Activated naive CD8-positive, alpha-beta T cell treated with anti-CD3 and anti-CD28 coated beads, Interleukin-2, amount 50 U/mL, for 24 hours (primary cell): ENCODE measurements at regions not wholly inside any gene's neighbourhood (a gene's known extent, or its start where the extent isn't known, plus 50 kb on each side); places are given as distances from the start of the nearest gene placed in this dataset.
"Not testable (repeated sequence)": the region's sequence is repeated elsewhere in the genome, so short reads cannot be mapped to it uniquely, and the experiment has no call there.

ENCODE experiments used
- ATAC-seq: fragments of 150-1000 bp; cut with Tn5 transposase; one replicate; pipeline ENCODE4 v1.10.0; 2021
- DNase-seq: peaks from one replicate; pipeline ENCODE4 v3.0.0; 2021
- H3K27ac Mint-ChIP-seq: one replicate; pipeline ENCODE4 v1.8.0; 2021; ENCODE audit warnings: mild to moderate bottlenecking, mixed read lengths
- H3K27me3 Mint-ChIP-seq: one replicate; pipeline ENCODE4 v1.8.0; 2021; ENCODE audit warnings: mixed read lengths
- H3K36me3 Mint-ChIP-seq: one replicate; pipeline ENCODE4 v1.8.0; 2021; ENCODE audit warnings: low read depth, mixed read lengths
- H3K4me1 Mint-ChIP-seq: one replicate; pipeline ENCODE4 v1.8.0; 2021; ENCODE audit warnings: mixed read lengths
- H3K4me3 Mint-ChIP-seq: one replicate; pipeline ENCODE4 v1.8.0; 2021; ENCODE audit warnings: mild to moderate bottlenecking, moderate library complexity, mixed read lengths
- H3K9me3 Mint-ChIP-seq: one replicate; pipeline ENCODE4 v1.8.0; 2021; ENCODE audit warnings: mixed read lengths

GRCh38 chr1:31485166-31485565, 72.2 kb downstream of the SERINC2 start:
- Mint-ChIP-seq H3K36me3 (no peaks in the 10 kb centered on the region), H3K4me3 (no peak overlapping the region), H3K27me3 (no peaks in the 10 kb centered on the region), H3K27ac (no peak overlapping the region), H3K4me1 (peaks cover 10% of the 10 kb centered on the region), H3K9me3 (no peaks in the 10 kb centered on the region)
- DNase-seq (no peak), ATAC-seq (no peak)

- Mint-ChIP-seq H3K4me1 (peaks cover 10% of the 10 kb centered on the region), H3K27ac (peak overlapping the region; percentile 18), H3K9me3 (no peaks in the 10 kb centered on the region), H3K4me3 (no peak overlapping the region), H3K27me3 (no peaks in the 10 kb centered on the region), H3K36me3 (no peaks in the 10 kb centered on the region)
- no peak for ATAC-seq
- DNase-seq = no peak
Measured at GRCh38 chr1:31487143-31487542, 74.1 kb downstream of the SERINC2 start.

GRCh38 chr1:31487721-31488293, 74.8 kb downstream of the SERINC2 start:
- Mint-ChIP-seq H3K9me3 (no peaks in the 10 kb centered on the region), H3K36me3 (no peaks in the 10 kb centered on the region), H3K27me3 (no peaks in the 10 kb centered on the region), H3K27ac (no peak overlapping the region), H3K4me1 (peaks cover 10% of the 10 kb centered on the region), H3K4me3 (no peak overlapping the region)
- DNase-seq (no peak), ATAC-seq (no peak)

- H3K27ac Mint-ChIP-seq = no peak overlapping the region
Measured at GRCh38 chr1:31488528-31488927, 75.5 kb downstream of the SERINC2 start.

GRCh38 chr1:31489575-31489974, 76.6 kb downstream of the SERINC2 start:
- H3K4me1 Mint-ChIP-seq, ATAC-seq, H3K4me3 Mint-ChIP-seq, DNase-seq, H3K9me3 Mint-ChIP-seq, H3K27ac Mint-ChIP-seq, H3K27me3 Mint-ChIP-seq, H3K36me3 Mint-ChIP-seq: not testable (repeated sequence)

More at GRCh38 chr1:31488528-31488927, 75.5 kb downstream of the SERINC2 start:
- no peak overlapping the region for H3K4me3 Mint-ChIP-seq
- H3K4me1 Mint-ChIP-seq = peaks cover 10% of the 10 kb centered on the region
- ATAC-seq (no peak), DNase-seq (no peak)
- no peaks in the 10 kb centered on the region for H3K9me3 Mint-ChIP-seq
- H3K27me3 Mint-ChIP-seq = no peaks in the 10 kb centered on the region
- no peaks in the 10 kb centered on the region for H3K36me3 Mint-ChIP-seq

GRCh38 chr1:31490596-31490995, 77.6 kb downstream of the SERINC2 start:
- ATAC-seq, H3K27ac Mint-ChIP-seq, H3K36me3 Mint-ChIP-seq, DNase-seq, H3K4me1 Mint-ChIP-seq, H3K4me3 Mint-ChIP-seq, H3K27me3 Mint-ChIP-seq, H3K9me3 Mint-ChIP-seq: not testable (repeated sequence)

- DNase-seq, H3K9me3 Mint-ChIP-seq, H3K4me3 Mint-ChIP-seq, H3K27ac Mint-ChIP-seq, H3K36me3 Mint-ChIP-seq, H3K27me3 Mint-ChIP-seq, H3K4me1 Mint-ChIP-seq, ATAC-seq: not testable (repeated sequence)
Measured at GRCh38 chr1:31495351-31495750, 81.0 kb upstream of the TINAGL1 start.

- not testable (repeated sequence) for H3K9me3 Mint-ChIP-seq, DNase-seq, H3K4me3 Mint-ChIP-seq, ATAC-seq, H3K27me3 Mint-ChIP-seq, H3K4me1 Mint-ChIP-seq, H3K27ac Mint-ChIP-seq, H3K36me3 Mint-ChIP-seq
Measured at GRCh38 chr1:31495770-31496169, 80.5 kb upstream of the TINAGL1 start.

- no peaks in the 10 kb centered on the region for H3K4me1 Mint-ChIP-seq
- ATAC-seq = no peak
Measured at GRCh38 chr1:31497601-31498000, 78.7 kb upstream of the TINAGL1 start.

GRCh38 chr1:31498376-31499040, 77.8 kb upstream of the TINAGL1 start:
- Mint-ChIP-seq H3K4me3 (no peak overlapping the region), H3K4me1 (no peaks in the 10 kb centered on the region), H3K27me3 (peaks cover 6% of the 10 kb centered on the region), H3K36me3 (no peaks in the 10 kb centered on the region), H3K27ac (no peak overlapping the region), H3K9me3 (no peaks in the 10 kb centered on the region)
- ATAC-seq (no peak), DNase-seq (no peak)

More at GRCh38 chr1:31497601-31498000, 78.7 kb upstream of the TINAGL1 start:
- Mint-ChIP-seq H3K36me3 (no peaks in the 10 kb centered on the region), H3K4me3 (no peak overlapping the region), H3K9me3 (no peaks in the 10 kb centered on the region), H3K27me3 (peaks cover 2% of the 10 kb centered on the region), H3K27ac (no peak overlapping the region)
- DNase-seq = no peak

GRCh38 chr1:31501505-31501904, 74.8 kb upstream of the TINAGL1 start:
- no peaks in the 10 kb centered on the region for H3K9me3 Mint-ChIP-seq
- peaks cover 11% of the 10 kb centered on the region for H3K27me3 Mint-ChIP-seq
- no peak overlapping the region for H3K27ac Mint-ChIP-seq
- no peak overlapping the region for H3K4me3 Mint-ChIP-seq
- no peaks in the 10 kb centered on the region for H3K36me3 Mint-ChIP-seq
- no peak for DNase-seq
- ATAC-seq = no peak
- H3K4me1 Mint-ChIP-seq = peaks cover 13% of the 10 kb centered on the region

- no peak overlapping the region for H3K4me3 Mint-ChIP-seq
- no peak for ATAC-seq
- H3K27me3 Mint-ChIP-seq = peaks cover 14% of the 10 kb centered on the region
- DNase-seq = no peak
- H3K36me3 Mint-ChIP-seq = no peaks in the 10 kb centered on the region
- peaks cover 13% of the 10 kb centered on the region for H3K4me1 Mint-ChIP-seq
- no peak overlapping the region for H3K27ac Mint-ChIP-seq
- no peaks in the 10 kb centered on the region for H3K9me3 Mint-ChIP-seq
Measured at GRCh38 chr1:31502253-31502652, 74.1 kb upstream of the TINAGL1 start.

GRCh38 chr1:31502926-31503511, 73.3 kb upstream of the TINAGL1 start:
- H3K27me3 Mint-ChIP-seq = peaks cover 15% of the 10 kb centered on the region
- H3K4me1 Mint-ChIP-seq = peaks cover 13% of the 10 kb centered on the region
- H3K36me3 Mint-ChIP-seq = no peaks in the 10 kb centered on the region
- H3K4me3 Mint-ChIP-seq = no peak overlapping the region
- no peak for ATAC-seq
- no peak for DNase-seq
- H3K27ac Mint-ChIP-seq = no peak overlapping the region
- H3K9me3 Mint-ChIP-seq = no peaks in the 10 kb centered on the region

GRCh38 chr1:31503570-31503969, 72.7 kb upstream of the TINAGL1 start:
- Mint-ChIP-seq H3K27ac (no peak overlapping the region), H3K36me3 (no peaks in the 10 kb centered on the region), H3K27me3 (peaks cover 17% of the 10 kb centered on the region), H3K4me1 (peaks cover 13% of the 10 kb centered on the region), H3K9me3 (no peaks in the 10 kb centered on the region), H3K4me3 (no peak overlapping the region)
- ATAC-seq (no peak), DNase-seq (no peak)

- Mint-ChIP-seq H3K4me3 (no peak overlapping the region), H3K4me1 (peaks cover 14% of the 10 kb centered on the region), H3K27me3 (peaks cover 17% of the 10 kb centered on the region), H3K27ac (no peak overlapping the region), H3K36me3 (no peaks in the 10 kb centered on the region), H3K9me3 (no peaks in the 10 kb centered on the region)
- no peak for ATAC-seq
- DNase-seq = no peak
Measured at GRCh38 chr1:31504001-31504400, 72.3 kb upstream of the TINAGL1 start.
